ENCODE measurements at regions not wholly inside any gene's neighbourhood (a gene's known extent, or its start where the extent isn't known, plus 50 kb on each side); places are given as distances from the start of the nearest gene placed in this dataset.

DNA sequence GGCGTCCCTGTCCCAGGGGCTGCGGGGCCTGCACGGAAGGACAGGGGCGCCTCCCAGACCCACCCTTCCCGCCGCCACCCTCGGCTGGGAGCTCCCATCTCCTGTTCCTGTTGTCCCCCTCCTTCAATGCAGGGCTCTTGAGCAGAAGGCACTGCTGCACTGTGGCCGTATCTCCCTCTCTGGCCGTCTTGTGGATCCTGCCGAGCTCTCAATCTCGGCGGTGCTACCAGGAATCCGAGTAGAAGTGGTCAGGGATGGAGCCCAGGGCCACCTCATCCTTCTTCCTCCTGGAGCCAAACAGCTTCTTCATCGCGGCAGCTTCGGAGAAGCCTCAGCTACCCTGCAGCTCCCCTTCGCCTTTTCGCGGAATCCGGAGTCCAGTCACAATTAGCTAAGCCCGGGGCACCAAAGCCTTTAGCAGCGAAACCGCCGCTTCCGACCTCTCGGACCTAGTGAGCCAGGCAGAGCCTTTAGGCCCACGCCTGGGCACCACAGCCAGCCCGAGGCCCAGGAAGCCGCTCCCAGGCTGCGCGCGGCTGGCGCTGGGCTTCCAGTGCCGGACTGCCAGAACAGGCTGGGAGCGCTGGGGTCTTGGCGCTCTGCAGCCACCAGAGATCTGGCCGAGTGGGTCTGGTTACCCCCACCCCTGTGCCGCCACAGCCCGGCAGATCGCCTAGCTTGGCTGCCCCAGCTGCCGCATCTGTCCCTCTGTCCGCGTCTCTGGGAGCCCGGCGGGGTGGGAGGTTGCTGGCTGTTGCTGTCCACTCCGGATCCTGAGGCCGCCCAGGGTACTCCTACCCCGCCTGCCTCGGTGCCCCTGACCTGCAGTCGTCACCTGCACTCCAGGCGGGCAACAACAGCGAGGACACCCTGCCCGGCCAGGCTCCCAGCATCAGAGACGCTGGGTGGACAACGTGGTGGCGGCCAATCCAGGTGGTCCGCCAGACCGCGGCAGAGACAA lies 69.1 kb downstream of the ASCL4 start (continued):
- no peak for TF ChIP-seq NFE2L2 (IDR thresholded peaks at IDR 0.05; ENCODE audit: low read depth, low read length)
- TF ChIP-seq POLR2A (IDR thresholded peaks at IDR 0.05; ENCODE audit: low read depth, low read length): no peak

- in situ Hi-C loops (cut with MboI; ENCODE audit: low sequenced_read_pairs): no loop called here
- Histone ChIP-seq H3K56ac (ENCODE audit: extremely low read depth, insufficient read depth, low read length) (no peak overlapping the region), H3K27ac (ENCODE audit: insufficient read depth, low read length) (no peak overlapping the region), H2BK5ac (ENCODE audit: low read depth, low read length, poor library complexity, severe bottlenecking) (no peak overlapping the region), H4K8ac (ENCODE audit: low read depth in 2 of 2, low read length in 2 of 2) (no peak overlapping the region), H3K14ac (replicated peaks; ENCODE audit: low read depth, low read length) (no peak overlapping the region), H2AK5ac (ENCODE audit: low read depth, low read length) (no peak overlapping the region), H3K27me3 (ENCODE audit: control insufficient read depth, insufficient read depth, low read length) (peaks cover 36% of the 10 kb centered on the region), H2AFZ (replicated peaks; ENCODE audit: low read length, poor library complexity) (peak overlapping the region; percentile 43), H3K23ac (ENCODE audit: low read depth, low read length) (no peak overlapping the region), H2BK120ac (ENCODE audit: low read depth, low read length) (no peak overlapping the region), H3K4me3 (ENCODE audit: insufficient read depth, low read depth, low read length) (no peak overlapping the region), H3K9me1 (ENCODE audit: insufficient read depth, low read length) (no peaks in the 10 kb centered on the region), H4K20me1 (ENCODE audit: insufficient read depth, low read length) (no peaks in the 10 kb centered on the region), H2BK15ac (ENCODE audit: low read depth, low read length) (no peak overlapping the region), H4K91ac (ENCODE audit: insufficient read depth, low read depth, low read length) (no peak overlapping the region), H3K4me1 (ENCODE audit: control insufficient read depth, insufficient read depth, low read length) (no peaks in the 10 kb centered on the region), H3K9me3 (ENCODE audit: control insufficient read depth, insufficient read depth, low read length) (no peaks in the 10 kb centered on the region), H4K5ac (ENCODE audit: low read depth, low read length) (no peak overlapping the region), H3K9ac (ENCODE audit: low read depth, low read length) (no peak overlapping the region), H3K79me1 (ENCODE audit: low read depth in 1 of 2, low read length in 2 of 2) (no peaks in the 10 kb centered on the region), H3K36me3 (ENCODE audit: control insufficient read depth, insufficient read depth, low read length) (no peaks in the 10 kb centered on the region), H3K4me2 (ENCODE audit: low read depth, low read length) (no peak overlapping the region; the same call in 1 of the 2 replicates), H3K18ac (ENCODE audit: low read depth, low read length) (no peak overlapping the region), H3K4ac (ENCODE audit: low read depth, low read length) (no peak overlapping the region), H2BK20ac (ENCODE audit: low read depth, low read length) (no peak overlapping the region), H2AK9ac (replicated peaks; ENCODE audit: low read depth, low read length, poor library complexity) (no peak overlapping the region)
- dilution Hi-C loops (cut with HindIII; ENCODE audit: low sequenced_read_pairs, unreplicated experiment): no loop called here
- ChIA-PET CTCF (interaction anchor here (0.6 kb wide), 1 partner anchor 11 kb away, joined by 4 read pairs; no protein-coding TSS in a partner anchor), POLR2A (ENCODE audit: unreplicated experiment) (no interaction called here)
- WGBS, 2 experiments (ENCODE audit: extremely low coverage in 2 of 2, insufficient read length in 1 of 2): 8% methylated on average over 36 of the region's 54 CpGs; no CpG with 5 or more reads in 1 of the 2 experiments
- peak; percentile 29 for ATAC-seq (ENCODE audit: low read depth)
- intact Hi-C loops (cut with micrococcal nuclease): no loop called here
- no TSS peak for BruUV-seq (replicated peaks)
- DNase-seq: no peak
- no peak for TF ChIP-seq SMC3 (IDR thresholded peaks at IDR 0.05; ENCODE audit: low read depth, low read length)
- TF ChIP-seq RCOR1 (IDR thresholded peaks at IDR 0.05; ENCODE audit: insufficient replicate concordance, low read length): no peak
- TF ChIP-seq CTCF (conservative IDR thresholded peaks at IDR 0.05; ENCODE audit: low read depth, low read length): no peak
- TF ChIP-seq RFX5 (IDR thresholded peaks at IDR 0.05; ENCODE audit: low read depth, low read length): no peak
- TF ChIP-seq RAD21 (IDR thresholded peaks at IDR 0.05; ENCODE audit: low read length): no peak
- TF ChIP-seq MAFK (IDR thresholded peaks at IDR 0.05; ENCODE audit: low read depth, low read length): no peak
- no peak for TF ChIP-seq POLR2A (IDR thresholded peaks at IDR 0.05; ENCODE audit: low read depth, low read length)
- TF ChIP-seq FOS (IDR thresholded peaks at IDR 0.05; ENCODE audit: low read depth, low read length): no peak
- no peak for TF ChIP-seq MXI1 (IDR thresholded peaks at IDR 0.05; ENCODE audit: borderline replicate concordance, low read depth, low read length)
- no peak for TF ChIP-seq MAZ (IDR thresholded peaks at IDR 0.05; ENCODE audit: borderline replicate concordance, low read depth, low read length)
- no peak for TF ChIP-seq NFE2L2 (IDR thresholded peaks at IDR 0.05; ENCODE audit: low read depth, low read length)
- TF ChIP-seq BHLHE40 (IDR thresholded peaks at IDR 0.05; ENCODE audit: low read depth, low read length): no peak
- TF ChIP-seq, protein P1, sequence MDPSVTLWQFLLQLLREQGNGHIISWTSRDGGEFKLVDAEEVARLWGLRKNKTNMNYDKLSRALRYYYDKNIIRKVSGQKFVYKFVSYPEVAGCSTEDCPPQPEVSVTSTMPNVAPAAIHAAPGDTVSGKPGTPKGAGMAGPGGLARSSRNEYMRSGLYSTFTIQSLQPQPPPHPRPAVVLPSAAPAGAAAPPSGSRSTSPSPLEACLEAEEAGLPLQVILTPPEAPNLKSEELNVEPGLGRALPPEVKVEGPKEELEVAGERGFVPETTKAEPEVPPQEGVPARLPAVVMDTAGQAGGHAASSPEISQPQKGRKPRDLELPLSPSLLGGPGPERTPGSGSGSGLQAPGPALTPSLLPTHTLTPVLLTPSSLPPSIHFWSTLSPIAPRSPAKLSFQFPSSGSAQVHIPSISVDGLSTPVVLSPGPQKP (IDR thresholded peaks at IDR 0.05; ENCODE audit: borderline replicate concordance, low read depth, low read length): no peak
Measured at GRCh38 chr12:107844312-107844921, 69.9 kb downstream of the ASCL4 start.

Measured in IMR-90 (cell line).